NK-92 treated with Interleukin-12 subunit alpha and Interleukin-12 subunit beta, amount 100 ng/mL, for 24 hours (cell line): ENCODE measurements at regions not wholly inside any gene's neighbourhood (a gene's known extent, or its start where the extent isn't known, plus 50 kb on each side); places are given as distances from the start of the nearest gene placed in this dataset.
"Not testable (repeated sequence)": the region's sequence is repeated elsewhere in the genome, so short reads cannot be mapped to it uniquely, and the experiment has no call there.

Experiments
- DNase-seq: peaks from one replicate; lab custom pipeline; 2025; lab: John Stamatoyannopoulos, UW

- no peak for DNase-seq
Measured at GRCh38 chr10:3659203-3659917, 125.6 kb downstream of the KLF6 start.

GRCh38 chr10:3658766-3659165, 126.2 kb downstream of the KLF6 start:
- no peak for DNase-seq

- DNase-seq = no peak
Measured at GRCh38 chr10:3656214-3656613, 128.8 kb downstream of the KLF6 start.

- no peak for DNase-seq
Measured at GRCh38 chr10:3655528-3655927, 129.5 kb downstream of the KLF6 start.

- no peak for DNase-seq
Measured at GRCh38 chr10:3654980-3655379, 130.0 kb downstream of the KLF6 start.

GRCh38 chr10:3654496-3654895, 130.5 kb downstream of the KLF6 start:
- DNase-seq = no peak

- not testable (repeated sequence) for DNase-seq
Measured at GRCh38 chr10:3653303-3653702, 131.7 kb downstream of the KLF6 start.

GRCh38 chr10:3652886-3653285, 132.1 kb downstream of the KLF6 start:
- DNase-seq = no peak

- no peak for DNase-seq
Measured at GRCh38 chr10:3651969-3652653, 132.9 kb downstream of the KLF6 start.

- DNase-seq = no peak
Measured at GRCh38 chr10:3648576-3648975, 136.4 kb downstream of the KLF6 start.

- no peak for DNase-seq
Measured at GRCh38 chr10:3648170-3648569, 136.8 kb downstream of the KLF6 start.

- DNase-seq = no peak
Measured at GRCh38 chr10:3647074-3647473, 137.9 kb downstream of the KLF6 start.

- DNase-seq = no peak
Measured at GRCh38 chr10:3645406-3645805, 139.6 kb downstream of the KLF6 start.

GRCh38 chr10:3640816-3641215, 144.2 kb downstream of the KLF6 start:
- DNase-seq = no peak

GRCh38 chr10:3639546-3639945, 145.5 kb downstream of the KLF6 start:
- no peak for DNase-seq

- DNase-seq = no peak
Measured at GRCh38 chr10:3636356-3637181, 148.4 kb downstream of the KLF6 start.

- no peak for DNase-seq
Measured at GRCh38 chr10:3635697-3636096, 149.3 kb downstream of the KLF6 start.

- DNase-seq = no peak
Measured at GRCh38 chr10:3635211-3635671, 149.8 kb downstream of the KLF6 start.

GRCh38 chr10:3634646-3635045, 150.4 kb downstream of the KLF6 start:
- not testable (repeated sequence) for DNase-seq

- no peak for DNase-seq
Measured at GRCh38 chr10:3631701-3632330, 153.2 kb downstream of the KLF6 start.

- DNase-seq = no peak
Measured at GRCh38 chr10:3631291-3631690, 153.7 kb downstream of the KLF6 start.
